WTC11 (cell line): ENCODE measurements at regions not wholly inside any gene's neighbourhood (a gene's known extent, or its start where the extent isn't known, plus 50 kb on each side); places are given as distances from the start of the nearest gene placed in this dataset.

Experiments used
- ATAC-seq: fragments of 200-7000 bp; cut with Tn5 transposase; 2 replicates; pipeline ENCODE4 v1.10.0; 2021; ENCODE audit warnings: mild to moderate bottlenecking, moderate library complexity
- CTCF ChIA-PET: fragments of 300-600 bp; sonication (Branson Sonifier 250); formaldehyde crosslinking; loops from one replicate; lab custom pipeline; 2021; ENCODE audit warnings: antibody characterized with exemption; lab: Charles Lee
- POLR2A ChIA-PET: fragments of 350-600 bp; sonication (Branson Sonifier 250); formaldehyde crosslinking; loops from one replicate; lab custom pipeline; 2021; ENCODE audit warnings: antibody characterized with exemption; lab: Charles Lee
- DNase-seq: peaks from one replicate; pipeline ENCODE4 v3.0.0; 2021; ENCODE audit warnings: low spot score
- H3K27ac Mint-ChIP-seq: 2 replicates; pipeline ENCODE4 v1.8.0; 2021; ENCODE audit warnings: mixed read lengths
- H3K27me3 Mint-ChIP-seq: 2 replicates; pipeline ENCODE4 v1.8.0; 2021; ENCODE audit warnings: low read depth, mild to moderate bottlenecking, moderate library complexity, mixed read lengths
- H3K36me3 Mint-ChIP-seq: 2 replicates; pipeline ENCODE4 v1.8.0; 2021; ENCODE audit warnings: mixed read lengths
- H3K4me1 Mint-ChIP-seq: 2 replicates; pipeline ENCODE4 v1.8.0; 2022; ENCODE audit warnings: mixed read lengths
- H3K4me3 Mint-ChIP-seq: 2 replicates; pipeline ENCODE4 v1.8.0; 2021; ENCODE audit warnings: mild to moderate bottlenecking, moderate library complexity, mixed read lengths
- H3K9me3 Mint-ChIP-seq: 2 replicates; pipeline ENCODE4 v1.8.0; 2021; ENCODE audit warnings: mixed read lengths
- ATF1 ChIP-seq: sonication (generic); formaldehyde crosslinking; IDR thresholded peaks from 2 replicates; pipeline ENCODE4 v1.8.1; 2023; ENCODE audit warnings: mild to moderate bottlenecking, moderate library complexity, missing genetic modification reagents
- ATF3 ChIP-seq: sonication (generic); formaldehyde crosslinking; conservative IDR thresholded peaks from 2 replicates; pipeline ENCODE4 v1.8.1; 2022; ENCODE audit warnings: mild to moderate bottlenecking, missing genetic modification reagents
- CBFB ChIP-seq: sonication (generic); formaldehyde crosslinking; IDR thresholded peaks from 2 replicates; pipeline ENCODE4 v1.8.1; 2022; ENCODE audit warnings: mild to moderate bottlenecking, low read depth, missing genetic modification reagents
- E2F5 ChIP-seq: sonication (generic); formaldehyde crosslinking; IDR thresholded peaks from 2 replicates; pipeline ENCODE4 v1.8.1; 2022; ENCODE audit warnings: mild to moderate bottlenecking, moderate library complexity, missing genetic modification reagents
- FOXK1 ChIP-seq: sonication (generic); formaldehyde crosslinking; IDR thresholded peaks from 2 replicates; pipeline ENCODE4 v1.8.0; 2022; ENCODE audit warnings: mild to moderate bottlenecking, moderate library complexity, missing genetic modification reagents
- MYBL2 ChIP-seq: sonication (generic); formaldehyde crosslinking; IDR thresholded peaks from 2 replicates; pipeline ENCODE4 v1.8.1; 2023; ENCODE audit warnings: mild to moderate bottlenecking, moderate library complexity, missing genetic modification reagents
- NFATC4 ChIP-seq: fragments of 250-450 bp; sonication (Bioruptor Pico); IDR thresholded peaks from 2 replicates; pipeline ENCODE4 v1.9.0; 2021; ENCODE audit warnings: mild to moderate bottlenecking
- RELA ChIP-seq: sonication (generic); formaldehyde crosslinking; IDR thresholded peaks from 2 replicates; pipeline ENCODE4 v1.8.1; 2022; ENCODE audit warnings: missing genetic modification reagents, mild to moderate bottlenecking, borderline replicate concordance
- ZNF121 ChIP-seq: sonication (generic); formaldehyde crosslinking; IDR thresholded peaks from 2 replicates; pipeline ENCODE4 v1.8.0; 2023; ENCODE audit warnings: missing genetic modification reagents
- ZNF416 ChIP-seq: fragments of 250-450 bp; sonication (Bioruptor Pico); IDR thresholded peaks from 2 replicates; pipeline ENCODE4 v1.9.0; 2021; ENCODE audit warnings: mild to moderate bottlenecking, inconsistent platforms
- ZNF532 ChIP-seq: fragments of 250-450 bp; sonication (Bioruptor Pico); IDR thresholded peaks from 2 replicates; pipeline ENCODE4 v1.9.0; 2021; ENCODE audit warnings: mild to moderate bottlenecking, borderline replicate concordance
- TF ChIP-seq, protein P1 (sequence below): fragments of 250-450 bp; sonication (Bioruptor Pico); IDR thresholded peaks from 2 replicates; pipeline ENCODE4 v1.9.0; 2021; ENCODE audit warnings: mild to moderate bottlenecking
- TF ChIP-seq, protein P2 (sequence below): fragments of 250-450 bp; sonication (Bioruptor Pico); IDR thresholded peaks from 2 replicates; pipeline ENCODE4 v1.9.0; 2021; ENCODE audit warnings: mild to moderate bottlenecking
- TF ChIP-seq, protein P3 (sequence below): sonication (generic); formaldehyde crosslinking; IDR thresholded peaks from 2 replicates; pipeline ENCODE4 v1.8.1; 2022; ENCODE audit warnings: mild to moderate bottlenecking, missing genetic modification reagents, moderate library complexity, borderline replicate concordance

DNA sequence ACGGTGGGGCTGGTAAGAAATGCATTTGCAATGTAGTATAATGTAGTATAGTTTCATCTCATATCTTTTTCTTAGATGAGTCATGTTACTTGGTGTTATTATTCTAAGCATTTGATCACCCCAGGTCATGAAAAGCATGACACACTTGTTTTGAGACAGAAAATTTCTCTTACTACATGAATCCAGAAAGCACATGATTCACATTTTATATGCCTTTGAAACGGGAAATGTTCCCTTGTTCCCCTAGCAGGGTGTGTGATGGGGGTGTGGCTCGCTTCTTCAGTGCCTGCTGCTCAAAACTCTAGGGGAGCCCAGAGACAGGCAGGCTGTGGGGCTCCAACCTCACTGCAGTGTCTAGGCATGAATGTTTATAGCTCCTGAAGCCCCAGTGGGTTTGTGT lies 116.0 kb upstream of the RAB27B start:
- H3K4me3 Mint-ChIP-seq = no peak overlapping the region
- ChIA-PET POLR2A (no interaction called here), CTCF (no interaction called here)
- DNase-seq = no peak
- H3K27me3 Mint-ChIP-seq = no peaks in the 10 kb centered on the region; the same call in 1 of the 2 replicates
- TF ChIP-seq, protein P1, sequence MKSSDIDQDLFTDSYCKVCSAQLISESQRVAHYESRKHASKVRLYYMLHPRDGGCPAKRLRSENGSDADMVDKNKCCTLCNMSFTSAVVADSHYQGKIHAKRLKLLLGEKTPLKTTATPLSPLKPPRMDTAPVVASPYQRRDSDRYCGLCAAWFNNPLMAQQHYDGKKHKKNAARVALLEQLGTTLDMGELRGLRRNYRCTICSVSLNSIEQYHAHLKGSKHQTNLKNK = no peak
- TF ChIP-seq, protein P2, sequence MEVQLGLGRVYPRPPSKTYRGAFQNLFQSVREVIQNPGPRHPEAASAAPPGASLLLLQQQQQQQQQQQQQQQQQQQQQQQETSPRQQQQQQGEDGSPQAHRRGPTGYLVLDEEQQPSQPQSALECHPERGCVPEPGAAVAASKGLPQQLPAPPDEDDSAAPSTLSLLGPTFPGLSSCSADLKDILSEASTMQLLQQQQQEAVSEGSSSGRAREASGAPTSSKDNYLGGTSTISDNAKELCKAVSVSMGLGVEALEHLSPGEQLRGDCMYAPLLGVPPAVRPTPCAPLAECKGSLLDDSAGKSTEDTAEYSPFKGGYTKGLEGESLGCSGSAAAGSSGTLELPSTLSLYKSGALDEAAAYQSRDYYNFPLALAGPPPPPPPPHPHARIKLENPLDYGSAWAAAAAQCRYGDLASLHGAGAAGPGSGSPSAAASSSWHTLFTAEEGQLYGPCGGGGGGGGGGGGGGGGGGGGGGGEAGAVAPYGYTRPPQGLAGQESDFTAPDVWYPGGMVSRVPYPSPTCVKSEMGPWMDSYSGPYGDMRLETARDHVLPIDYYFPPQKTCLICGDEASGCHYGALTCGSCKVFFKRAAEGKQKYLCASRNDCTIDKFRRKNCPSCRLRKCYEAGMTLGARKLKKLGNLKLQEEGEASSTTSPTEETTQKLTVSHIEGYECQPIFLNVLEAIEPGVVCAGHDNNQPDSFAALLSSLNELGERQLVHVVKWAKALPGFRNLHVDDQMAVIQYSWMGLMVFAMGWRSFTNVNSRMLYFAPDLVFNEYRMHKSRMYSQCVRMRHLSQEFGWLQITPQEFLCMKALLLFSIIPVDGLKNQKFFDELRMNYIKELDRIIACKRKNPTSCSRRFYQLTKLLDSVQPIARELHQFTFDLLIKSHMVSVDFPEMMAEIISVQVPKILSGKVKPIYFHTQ (CRISPR knock-in tag) = no peak
- TF ChIP-seq FOXK1 (CRISPR knock-in tag) (no peak), ATF1 (CRISPR knock-in tag) (no peak), NFATC4 (CRISPR knock-in tag) (no peak)
- no peaks in the 10 kb centered on the region for H3K36me3 Mint-ChIP-seq
- H3K4me1 Mint-ChIP-seq = no peaks in the 10 kb centered on the region
- H3K9me3 Mint-ChIP-seq = peaks cover 5% of the 10 kb centered on the region
- no peak overlapping the region for H3K27ac Mint-ChIP-seq
- ATAC-seq = no peak

GRCh38 chr18:54712758-54713157 lies 115.5 kb upstream of the RAB27B start:
- H3K36me3 Mint-ChIP-seq = no peaks in the 10 kb centered on the region
- ChIA-PET CTCF (no interaction called here), POLR2A (no interaction called here)
- no peak for DNase-seq
- TF ChIP-seq ZNF416 (CRISPR knock-in tag) (no peak), ZNF121 (CRISPR knock-in tag) (no peak), ATF3 (CRISPR knock-in tag) (no peak), CBFB (no peak), RELA (no peak), MYBL2 (CRISPR knock-in tag) (no peak), E2F5 (CRISPR knock-in tag) (no peak), ZNF532 (no peak), FOXK1 (CRISPR knock-in tag) (no peak)
- TF ChIP-seq, protein P3, sequence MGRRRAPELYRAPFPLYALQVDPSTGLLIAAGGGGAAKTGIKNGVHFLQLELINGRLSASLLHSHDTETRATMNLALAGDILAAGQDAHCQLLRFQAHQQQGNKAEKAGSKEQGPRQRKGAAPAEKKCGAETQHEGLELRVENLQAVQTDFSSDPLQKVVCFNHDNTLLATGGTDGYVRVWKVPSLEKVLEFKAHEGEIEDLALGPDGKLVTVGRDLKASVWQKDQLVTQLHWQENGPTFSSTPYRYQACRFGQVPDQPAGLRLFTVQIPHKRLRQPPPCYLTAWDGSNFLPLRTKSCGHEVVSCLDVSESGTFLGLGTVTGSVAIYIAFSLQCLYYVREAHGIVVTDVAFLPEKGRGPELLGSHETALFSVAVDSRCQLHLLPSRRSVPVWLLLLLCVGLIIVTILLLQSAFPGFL = no peak
- ATAC-seq = no peak
- no peaks in the 10 kb centered on the region for H3K27me3 Mint-ChIP-seq
- no peak overlapping the region for H3K27ac Mint-ChIP-seq
- no peaks in the 10 kb centered on the region for H3K4me1 Mint-ChIP-seq
- peaks cover under 1% of the 10 kb centered on the region for H3K9me3 Mint-ChIP-seq
- H3K4me3 Mint-ChIP-seq = no peak overlapping the region
